ACC112 (cell line): ENCODE measurements at regions not wholly inside any gene's neighbourhood (a gene's known extent, or its start where the extent isn't known, plus 50 kb on each side); places are given as distances from the start of the nearest gene placed in this dataset.

ENCODE experiments used
- H2AFZ ChIP-seq: fragments of 200-600 bp; sonication (generic); one replicate; pipeline ENCODE4 v1.6.0; 2017; ENCODE audit warnings: antibody characterized with exemption, low read length; ENCODE audit not compliant: unreplicated experiment
- H3K27ac ChIP-seq: fragments of 200-600 bp; sonication (generic); 2 replicates; pipeline ENCODE4 v1.5.1; 2014; ENCODE audit warnings: low read depth, mild to moderate bottlenecking, antibody characterized with exemption, low read length, moderate library complexity
- H3K27me3 ChIP-seq: fragments of 200-600 bp; sonication (generic); 2 replicates; pipeline ENCODE4 v1.6.1; 2014; ENCODE audit warnings: mild to moderate bottlenecking, antibody characterized with exemption, low read length, moderate library complexity, mixed read lengths; ENCODE audit not compliant: insufficient read depth
- H3K36me3 ChIP-seq: fragments of 200-600 bp; sonication (generic); 2 replicates; pipeline ENCODE4 v1.6.1; 2016; ENCODE audit warnings: mild to moderate bottlenecking, antibody characterized with exemption, low read length, moderate library complexity, mixed read lengths; ENCODE audit not compliant: insufficient read depth
- H3K4me1 ChIP-seq: fragments of 200-600 bp; sonication (generic); one replicate; pipeline ENCODE4 v1.6.1; 2016; ENCODE audit warnings: low read length, mixed read lengths; ENCODE audit not compliant: insufficient read depth, unreplicated experiment, control insufficient read depth
- H3K4me3 ChIP-seq: fragments of 200-600 bp; sonication (generic); 2 replicates; pipeline ENCODE4 v1.5.1; 2014; ENCODE audit warnings: mild to moderate bottlenecking, low read depth, low read length
- H3K79me2 ChIP-seq: fragments of 200-600 bp; sonication (generic); one replicate; pipeline ENCODE4 v1.6.0; 2016; ENCODE audit warnings: low read length; ENCODE audit not compliant: control insufficient read depth, unreplicated experiment, insufficient read depth

DNA sequence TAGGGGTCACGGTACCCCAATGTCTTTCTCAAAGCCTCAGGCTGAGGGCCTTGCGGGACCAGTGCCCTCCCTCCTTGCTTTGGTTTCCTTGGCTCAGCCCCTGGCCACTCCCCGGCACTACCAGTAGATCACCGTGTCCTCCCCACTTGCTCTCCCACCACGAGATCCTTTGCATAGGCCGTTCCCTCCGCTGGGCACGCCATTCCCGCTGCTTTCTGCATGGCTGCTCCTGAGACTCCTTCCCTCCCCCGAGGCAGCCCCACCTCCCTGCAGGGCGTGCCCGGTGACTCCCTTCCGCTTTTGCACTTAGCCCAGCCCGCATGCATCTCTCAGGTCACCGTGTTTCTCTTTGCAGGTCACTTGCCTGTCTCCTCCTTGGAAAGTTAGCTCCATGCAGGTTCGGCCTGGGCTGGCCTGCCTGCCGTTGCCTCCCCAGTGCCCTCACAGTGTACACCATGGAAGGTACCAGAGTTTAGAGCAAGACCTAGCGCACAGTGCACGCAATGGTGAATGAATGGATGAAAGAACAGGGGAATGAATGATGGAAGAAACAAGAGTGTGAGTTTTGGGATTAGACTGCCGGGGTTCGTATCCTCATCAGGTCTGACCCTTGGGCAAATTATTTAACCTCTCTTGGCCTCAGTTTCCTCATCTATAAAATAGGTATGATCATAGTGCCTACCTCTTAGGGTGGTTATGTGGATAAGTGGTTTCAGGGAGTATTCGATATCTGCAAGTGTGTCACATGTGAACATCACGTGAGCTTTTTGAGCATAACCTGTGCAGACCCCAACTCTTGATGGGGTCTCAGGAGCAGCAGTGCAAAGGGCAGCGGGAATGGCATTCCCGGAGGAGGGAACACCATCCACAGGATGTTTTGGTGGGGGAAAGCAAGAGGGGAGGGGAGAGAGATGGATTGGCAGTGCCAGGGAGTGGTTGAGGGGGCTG, 214.3 kb downstream of the C9orf50 start:
- no peaks in the 10 kb centered on the region for H3K27me3 ChIP-seq
- no peaks in the 10 kb centered on the region for H3K4me1 ChIP-seq
- H3K36me3 ChIP-seq = no peaks in the 10 kb centered on the region
- H2AFZ ChIP-seq = no peak overlapping the region
- no peaks in the 10 kb centered on the region for H3K79me2 ChIP-seq
- H3K4me3 ChIP-seq = no peak overlapping the region
- H3K27ac ChIP-seq = no peak overlapping the region

DNA sequence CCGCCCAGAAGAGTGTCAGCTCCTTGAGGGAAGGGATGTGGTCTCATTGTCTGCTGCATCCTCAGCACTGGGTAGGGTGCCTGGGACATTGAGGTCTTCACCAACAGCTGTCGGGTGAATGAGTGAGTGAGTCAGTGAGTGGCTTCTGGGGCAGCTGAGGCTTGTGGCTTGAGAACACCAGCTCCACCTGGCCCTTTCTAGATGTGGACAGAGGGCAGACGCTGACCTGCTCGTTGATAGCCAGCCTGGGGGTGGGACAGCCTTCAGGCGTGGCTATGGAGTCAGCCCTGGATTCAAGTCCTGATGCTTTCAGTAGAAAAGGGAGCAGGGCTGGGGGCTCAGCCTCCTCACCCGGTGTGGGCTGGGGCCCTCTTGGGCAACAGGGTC, 215.1 kb downstream of the C9orf50 start:
- Histone ChIP-seq H3K4me1 (no peaks in the 10 kb centered on the region), H3K27ac (no peak overlapping the region), H3K79me2 (no peaks in the 10 kb centered on the region), H3K4me3 (no peak overlapping the region), H2AFZ (no peak overlapping the region), H3K36me3 (no peaks in the 10 kb centered on the region), H3K27me3 (no peaks in the 10 kb centered on the region)

DNA sequence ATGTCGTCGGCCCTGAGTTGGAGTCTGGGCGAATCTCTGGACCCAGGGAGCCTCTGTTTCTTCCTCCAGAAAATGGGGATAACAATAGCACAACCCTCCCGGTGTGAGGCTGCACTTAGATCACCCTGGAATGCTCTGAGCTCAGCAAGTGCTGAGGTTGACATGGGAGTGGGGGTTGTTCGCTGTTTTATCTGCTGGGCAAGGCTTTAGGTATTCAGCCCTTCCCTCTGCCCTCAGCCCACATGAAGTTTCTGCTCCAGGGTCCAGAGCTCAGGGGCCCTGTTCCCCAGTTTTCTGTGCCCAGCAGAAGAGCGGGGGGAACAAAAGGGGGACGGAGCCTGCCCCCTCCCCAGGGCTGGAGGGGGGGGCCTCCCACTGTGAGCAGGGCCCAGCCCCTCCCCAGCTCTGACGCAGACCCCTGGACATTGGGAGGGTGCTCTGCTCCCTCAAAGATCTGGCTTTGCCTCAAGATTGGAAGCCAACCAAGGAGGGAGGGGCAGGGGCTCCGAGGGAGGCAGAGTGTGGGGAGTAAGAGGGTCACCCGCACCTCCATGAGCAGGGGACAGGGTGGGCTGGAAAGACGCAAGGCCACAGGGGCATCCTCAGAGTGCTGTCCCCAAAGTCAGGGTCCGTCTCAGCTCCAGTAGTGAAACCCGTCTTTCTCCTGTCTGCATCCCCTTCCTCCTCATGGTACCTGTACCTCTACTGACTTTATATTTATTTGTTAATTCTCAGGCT, 215.6 kb downstream of the C9orf50 start:
- H3K36me3 ChIP-seq = no peaks in the 10 kb centered on the region
- no peak overlapping the region for H3K4me3 ChIP-seq
- H3K27me3 ChIP-seq = no peaks in the 10 kb centered on the region
- no peaks in the 10 kb centered on the region for H3K79me2 ChIP-seq
- no peak overlapping the region for H3K27ac ChIP-seq
- no peaks in the 10 kb centered on the region for H3K4me1 ChIP-seq
- no peak overlapping the region for H2AFZ ChIP-seq

DNA sequence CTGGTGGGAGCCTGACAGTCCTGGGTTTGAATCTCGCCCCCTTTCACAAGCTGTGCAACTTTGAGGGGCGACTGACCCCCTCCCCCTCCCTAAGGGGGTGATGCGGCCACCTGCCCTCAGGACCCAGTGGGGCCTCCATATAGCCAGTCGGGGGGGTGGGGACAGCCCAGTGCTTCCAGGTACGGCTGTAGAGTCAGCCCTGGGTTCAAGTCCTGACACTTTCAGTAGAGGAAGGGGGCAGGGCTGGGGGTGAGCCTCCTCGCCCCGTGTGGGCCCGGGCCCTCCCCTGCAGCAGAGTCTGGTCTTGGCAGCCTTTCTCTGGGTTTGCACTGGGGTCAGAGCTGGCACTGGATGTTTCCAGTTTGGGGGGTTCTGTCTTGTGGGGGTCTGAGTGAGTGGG, 216.3 kb downstream of the C9orf50 start:
- H2AFZ ChIP-seq = no peak overlapping the region
- H3K36me3 ChIP-seq = no peaks in the 10 kb centered on the region
- H3K27me3 ChIP-seq = no peaks in the 10 kb centered on the region
- H3K4me3 ChIP-seq = no peak overlapping the region
- no peak overlapping the region for H3K27ac ChIP-seq
- no peaks in the 10 kb centered on the region for H3K4me1 ChIP-seq
- no peaks in the 10 kb centered on the region for H3K79me2 ChIP-seq

DNA sequence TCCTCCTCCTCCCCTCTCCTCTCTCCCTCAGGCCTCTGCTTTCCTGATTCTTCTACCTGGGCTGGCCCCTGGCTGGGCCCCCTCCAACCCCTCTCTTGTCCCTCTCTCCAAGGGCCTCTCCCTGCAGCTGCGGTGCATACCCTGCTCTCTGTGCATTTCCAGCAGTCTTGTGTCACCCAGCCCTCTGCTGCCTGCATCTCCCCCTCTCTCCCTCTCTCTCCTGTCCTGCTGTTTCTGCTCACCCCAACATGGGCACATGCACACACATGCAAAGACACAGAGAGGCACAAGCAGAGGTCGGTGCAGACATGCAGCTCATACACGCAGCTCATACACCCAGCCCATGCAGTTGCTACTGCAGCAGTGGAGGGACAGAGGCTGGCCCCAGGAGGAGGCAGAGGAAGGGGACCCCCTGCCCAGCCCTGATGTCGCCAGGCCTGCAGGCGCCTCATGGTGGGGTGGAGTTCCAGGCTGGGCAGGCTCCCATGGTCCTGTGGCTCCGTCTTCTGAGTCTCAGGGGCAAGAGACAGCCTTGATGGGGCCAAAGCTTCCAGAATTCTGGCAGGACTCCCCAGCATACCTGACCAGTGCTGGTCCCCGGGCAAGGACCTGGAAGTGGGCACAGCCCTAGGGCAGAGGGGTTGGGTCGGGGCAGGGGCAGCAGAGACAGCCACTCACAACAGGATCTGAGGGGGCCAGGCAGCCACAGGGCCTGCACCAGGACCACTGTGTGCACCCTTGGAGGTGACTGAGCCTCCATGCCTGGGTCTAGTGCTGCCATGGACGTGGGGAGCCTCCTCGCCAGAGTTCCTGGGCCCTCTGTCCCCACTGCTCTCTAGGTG, 216.9 kb downstream of the C9orf50 start:
- no peaks in the 10 kb centered on the region for H3K4me1 ChIP-seq
- H2AFZ ChIP-seq = no peak overlapping the region
- H3K36me3 ChIP-seq = no peaks in the 10 kb centered on the region
- H3K79me2 ChIP-seq = no peaks in the 10 kb centered on the region
- H3K4me3 ChIP-seq = no peak overlapping the region
- H3K27ac ChIP-seq = no peak overlapping the region
- no peaks in the 10 kb centered on the region for H3K27me3 ChIP-seq

DNA sequence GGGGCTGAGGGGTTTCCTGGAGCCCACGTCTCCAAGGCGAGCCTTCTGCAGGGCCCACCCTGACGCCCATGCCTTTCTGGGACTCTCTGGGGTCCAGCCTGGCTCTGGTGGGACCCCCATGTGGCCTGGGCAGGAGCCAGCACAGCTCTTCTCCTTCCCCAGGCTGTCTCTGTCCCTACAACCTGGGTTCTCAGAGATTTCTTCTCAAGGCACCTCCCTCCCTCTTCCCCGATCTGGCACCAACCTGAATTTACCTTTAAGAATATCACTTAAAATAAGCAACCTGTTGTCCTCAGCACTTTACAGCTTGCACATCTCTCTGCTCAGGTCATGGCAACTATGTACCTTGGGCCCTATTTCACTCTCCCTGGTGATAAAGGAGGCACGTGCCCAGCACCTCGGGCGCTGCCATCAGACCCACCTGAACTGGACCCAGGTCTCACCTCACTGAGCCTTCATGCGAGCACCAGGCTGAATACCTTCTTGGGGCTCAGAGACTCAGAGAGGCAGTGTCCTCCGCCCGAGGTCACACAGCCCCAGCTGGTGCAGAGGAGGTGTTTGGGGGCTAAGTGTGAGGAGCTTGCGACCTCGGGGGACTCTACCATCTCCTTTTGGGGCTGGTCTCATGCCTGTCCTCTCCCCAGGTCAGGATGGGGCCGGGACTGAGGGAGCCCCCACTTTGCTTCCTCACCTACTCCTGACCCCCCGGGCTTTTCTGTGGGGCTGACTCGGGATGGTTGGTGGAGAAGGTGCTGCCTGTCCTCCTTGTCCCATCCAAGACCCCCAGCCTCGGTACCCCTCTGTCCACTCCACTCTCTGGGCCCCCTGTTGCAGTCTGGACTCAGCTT, 217.7 kb downstream of the C9orf50 start:
- H3K4me1 ChIP-seq = no peaks in the 10 kb centered on the region
- no peak overlapping the region for H3K4me3 ChIP-seq
- H3K27ac ChIP-seq = no peak overlapping the region

DNA sequence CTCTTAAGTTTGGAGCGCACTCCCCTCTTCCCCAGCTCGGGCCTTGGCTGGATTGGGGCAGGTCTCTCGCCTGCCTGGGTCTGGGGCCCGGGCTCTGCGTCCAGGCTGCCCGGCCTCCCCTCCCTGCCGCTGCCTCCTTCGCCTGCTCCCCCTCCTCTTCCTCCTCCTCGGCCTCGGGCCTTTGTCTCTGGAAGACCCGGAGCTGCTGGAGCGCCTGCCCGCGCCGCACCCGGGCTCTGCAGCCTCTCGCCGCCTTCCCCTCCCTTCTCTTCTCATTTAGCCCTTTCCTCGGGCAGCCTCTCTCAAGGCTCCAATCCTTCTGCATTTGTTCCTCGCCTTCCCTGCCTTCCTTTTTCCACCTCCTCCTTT, 218.5 kb downstream of the C9orf50 start:
- H3K36me3 ChIP-seq = no peaks in the 10 kb centered on the region
- H3K79me2 ChIP-seq = no peaks in the 10 kb centered on the region
- no peaks in the 10 kb centered on the region for H3K4me1 ChIP-seq
- no peak overlapping the region for H2AFZ ChIP-seq
- no peaks in the 10 kb centered on the region for H3K27me3 ChIP-seq
- H3K4me3 ChIP-seq = no peak overlapping the region
- H3K27ac ChIP-seq = no peak overlapping the region

More for the DNA sequence above, 217.7 kb downstream of the C9orf50 start:
- Histone ChIP-seq H3K79me2 (no peaks in the 10 kb centered on the region), H3K27me3 (no peaks in the 10 kb centered on the region), H2AFZ (no peak overlapping the region), H3K36me3 (no peaks in the 10 kb centered on the region)

DNA sequence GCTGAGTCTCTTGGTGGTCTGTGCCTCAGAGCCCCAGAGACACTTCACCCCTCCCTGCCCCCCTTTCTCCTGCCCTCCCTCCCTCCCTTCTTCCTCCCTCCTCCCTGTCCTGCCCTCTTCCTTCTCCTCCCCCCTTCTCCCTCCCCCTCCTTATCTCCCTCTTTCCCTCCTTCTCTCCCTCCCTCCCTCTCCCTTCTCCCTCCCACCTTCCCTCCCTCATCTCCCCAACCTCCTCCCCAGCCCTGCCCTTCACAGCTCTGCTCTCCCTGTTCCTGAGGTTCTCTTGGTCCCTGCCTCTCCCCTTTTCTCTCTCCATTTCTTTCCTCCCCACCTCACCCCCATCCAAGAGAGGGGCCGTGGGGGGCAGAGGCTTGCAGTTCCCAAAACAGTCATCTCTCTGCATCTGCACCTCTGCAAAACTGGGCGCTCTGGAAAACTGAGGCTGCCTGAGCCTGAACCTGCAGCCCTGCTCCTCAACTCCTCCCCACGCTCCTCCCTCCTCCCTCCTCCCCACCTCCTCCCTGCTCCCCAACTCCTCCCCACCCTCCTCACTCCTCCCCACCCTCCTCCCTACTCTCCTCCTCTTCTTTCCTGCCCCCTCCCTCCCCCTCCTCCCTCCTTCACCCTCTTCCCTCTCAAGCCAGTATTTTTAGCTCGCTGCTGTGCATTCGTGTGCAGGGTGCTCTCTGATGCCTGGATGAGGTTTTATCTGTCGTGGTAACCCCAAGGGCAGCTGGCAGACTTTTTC, 219.1 kb downstream of the C9orf50 start:
- Histone ChIP-seq H3K27ac (no peak overlapping the region), H3K4me1 (no peaks in the 10 kb centered on the region), H3K79me2 (no peaks in the 10 kb centered on the region), H3K36me3 (no peaks in the 10 kb centered on the region), H2AFZ (no peak overlapping the region), H3K4me3 (no peak overlapping the region), H3K27me3 (peaks cover under 1% of the 10 kb centered on the region; the same call in 1 of the 2 replicates)

DNA sequence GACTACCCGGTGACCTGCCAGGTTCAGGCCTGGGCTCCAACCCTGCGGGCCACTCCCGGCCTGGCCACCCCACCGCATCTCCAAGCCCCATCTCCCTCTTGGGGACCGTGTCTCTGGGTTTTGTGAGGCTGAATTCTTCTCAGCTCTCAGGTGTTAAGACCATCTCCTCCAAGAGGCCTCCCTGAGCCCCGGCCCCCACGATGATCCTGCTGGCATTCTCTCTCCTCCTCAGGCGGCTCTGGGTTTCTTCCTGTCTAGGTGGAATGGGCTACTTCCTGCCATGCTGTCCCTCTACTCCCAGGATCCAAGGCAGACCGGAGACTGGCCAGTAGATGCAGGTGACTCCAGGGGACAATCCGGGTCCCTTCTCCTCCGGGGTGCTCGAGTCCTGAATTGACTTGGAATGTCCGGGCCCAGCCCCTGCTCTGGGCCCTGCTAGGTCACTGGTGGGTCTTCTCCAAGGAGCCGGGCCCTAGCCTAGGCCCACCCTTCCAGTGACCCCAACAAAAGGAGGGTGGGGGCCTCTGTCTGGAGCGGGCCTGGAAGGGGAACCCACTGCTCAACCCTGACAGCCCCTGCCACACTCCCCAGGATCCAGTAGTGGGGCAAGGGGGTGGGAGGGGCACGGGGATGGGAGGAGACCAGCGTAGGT, 219.8 kb downstream of the C9orf50 start:
- H3K27me3 ChIP-seq = peaks cover 7% of the 10 kb centered on the region
- no peaks in the 10 kb centered on the region for H3K79me2 ChIP-seq
- H2AFZ ChIP-seq = no peak overlapping the region
- no peak overlapping the region for H3K27ac ChIP-seq
- no peak overlapping the region for H3K4me3 ChIP-seq
- H3K4me1 ChIP-seq = no peaks in the 10 kb centered on the region
- no peaks in the 10 kb centered on the region for H3K36me3 ChIP-seq
